ENCODE measurements at regions not wholly inside any gene's neighbourhood (a gene's known extent, or its start where the extent isn't known, plus 50 kb on each side); places are given as distances from the start of the nearest gene placed in this dataset.

GRCh38 chr4:151841107-151841506 is 80.3 kb upstream of the GATB start:
- Histone ChIP-seq H3K79me2 (ENCODE audit: insufficient read depth, low read length) (no peaks in the 10 kb centered on the region), H3K27ac (ENCODE audit: low read depth, low read length) (no peak overlapping the region), H2AFZ (ENCODE audit: low read depth, low read length, poor library complexity, severe bottlenecking) (no peak overlapping the region), H3K36me3 (ENCODE audit: control insufficient read depth in 1 of 2, insufficient read depth in 2 of 2, low read length in 2 of 2) (no peaks in the 10 kb centered on the region), H3K9ac (ENCODE audit: low read length) (no peak overlapping the region), H3K4me3 (replicated peaks in 1 of 2; ENCODE audit: low read depth in 1 of 2, low read length in 2 of 2) (no peak overlapping the region), H3K9me3 (ENCODE audit: control insufficient read depth in 1 of 2, insufficient read depth in 1 of 2, low read depth in 1 of 2, low read length in 2 of 2) (no peaks in the 10 kb centered on the region), H3K4me2 (ENCODE audit: low read length) (no peak overlapping the region), H3K27me3 (ENCODE audit: insufficient read depth, low read length) (no peaks in the 10 kb centered on the region), H3K4me1 (ENCODE audit: control insufficient read depth in 1 of 2, insufficient read depth in 2 of 2, low read length in 2 of 2) (no peaks in the 10 kb centered on the region), H3K9me2 (ENCODE audit: insufficient read depth) (no peaks in the 10 kb centered on the region), H4K20me1 (ENCODE audit: insufficient read depth) (no peaks in the 10 kb centered on the region)
- intact Hi-C loops (cut with micrococcal nuclease) = no loop called here
- ATAC-seq (no peak), DNase-seq (ENCODE audit: low read depth, low spot score) (no peak)
- no peak for TF ChIP-seq ELF1 (IDR thresholded peaks at IDR 0.05; ENCODE audit: borderline replicate concordance, low read depth)
- TF ChIP-seq EZH2 (IDR thresholded peaks at IDR 0.05) = no peak
- no peak for TF ChIP-seq YY1 (IDR thresholded peaks at IDR 0.05; ENCODE audit: extremely low read depth, insufficient replicate concordance, low read depth, low read length)
- no peak for TF ChIP-seq CEBPB (IDR thresholded peaks at IDR 0.05; ENCODE audit: low read depth)
- no peak for TF ChIP-seq JUND (IDR thresholded peaks at IDR 0.05)
- TF ChIP-seq, protein P1, sequence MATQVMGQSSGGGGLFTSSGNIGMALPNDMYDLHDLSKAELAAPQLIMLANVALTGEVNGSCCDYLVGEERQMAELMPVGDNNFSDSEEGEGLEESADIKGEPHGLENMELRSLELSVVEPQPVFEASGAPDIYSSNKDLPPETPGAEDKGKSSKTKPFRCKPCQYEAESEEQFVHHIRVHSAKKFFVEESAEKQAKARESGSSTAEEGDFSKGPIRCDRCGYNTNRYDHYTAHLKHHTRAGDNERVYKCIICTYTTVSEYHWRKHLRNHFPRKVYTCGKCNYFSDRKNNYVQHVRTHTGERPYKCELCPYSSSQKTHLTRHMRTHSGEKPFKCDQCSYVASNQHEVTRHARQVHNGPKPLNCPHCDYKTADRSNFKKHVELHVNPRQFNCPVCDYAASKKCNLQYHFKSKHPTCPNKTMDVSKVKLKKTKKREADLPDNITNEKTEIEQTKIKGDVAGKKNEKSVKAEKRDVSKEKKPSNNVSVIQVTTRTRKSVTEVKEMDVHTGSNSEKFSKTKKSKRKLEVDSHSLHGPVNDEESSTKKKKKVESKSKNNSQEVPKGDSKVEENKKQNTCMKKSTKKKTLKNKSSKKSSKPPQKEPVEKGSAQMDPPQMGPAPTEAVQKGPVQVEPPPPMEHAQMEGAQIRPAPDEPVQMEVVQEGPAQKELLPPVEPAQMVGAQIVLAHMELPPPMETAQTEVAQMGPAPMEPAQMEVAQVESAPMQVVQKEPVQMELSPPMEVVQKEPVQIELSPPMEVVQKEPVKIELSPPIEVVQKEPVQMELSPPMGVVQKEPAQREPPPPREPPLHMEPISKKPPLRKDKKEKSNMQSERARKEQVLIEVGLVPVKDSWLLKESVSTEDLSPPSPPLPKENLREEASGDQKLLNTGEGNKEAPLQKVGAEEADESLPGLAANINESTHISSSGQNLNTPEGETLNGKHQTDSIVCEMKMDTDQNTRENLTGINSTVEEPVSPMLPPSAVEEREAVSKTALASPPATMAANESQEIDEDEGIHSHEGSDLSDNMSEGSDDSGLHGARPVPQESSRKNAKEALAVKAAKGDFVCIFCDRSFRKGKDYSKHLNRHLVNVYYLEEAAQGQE (IDR thresholded peaks at IDR 0.05; ENCODE audit: low read depth) = no peak
- TF ChIP-seq, protein P2, sequence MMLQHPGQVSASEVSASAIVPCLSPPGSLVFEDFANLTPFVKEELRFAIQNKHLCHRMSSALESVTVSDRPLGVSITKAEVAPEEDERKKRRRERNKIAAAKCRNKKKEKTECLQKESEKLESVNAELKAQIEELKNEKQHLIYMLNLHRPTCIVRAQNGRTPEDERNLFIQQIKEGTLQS (IDR thresholded peaks at IDR 0.05) = no peak
- no peak for TF ChIP-seq RAD21 (IDR thresholded peaks at IDR 0.05; ENCODE audit: low read depth)
- TF ChIP-seq FOSL1 (IDR thresholded peaks at IDR 0.05; ENCODE audit: low read depth) = no peak
- ChIA-PET CTCF (no interaction called here), RAD21 (ENCODE audit: low non-redundant PET in 1 of 2, low total read pairs in 2 of 2, uncharacterized antibody in 2 of 2, unreplicated experiment in 2 of 2) (no interaction called here), POLR2A (no interaction called here)
- BruUV-seq (replicated peaks) = no TSS peak
